Large intestine (tissue), 3 donors: ENCODE measurements at regions not wholly inside any gene's neighbourhood (a gene's known extent, or its start where the extent isn't known, plus 50 kb on each side); places are given as distances from the start of the nearest gene placed in this dataset.

Experiments
- DNase-seq, 2 donors: peaks; one replicate each; pipeline versions ENCODE4 v3.0.0 to v3.0.0-alpha.2; 2013
- H3K27ac ChIP-seq: one replicate; pipeline ENCODE4 v1.5.1; 2013; ENCODE audit warnings: low read length
- H3K27me3 ChIP-seq: 2 replicates; pipeline ENCODE4 v1.6.1; 2013; ENCODE audit warnings: low read length; ENCODE audit not compliant: control insufficient read depth, insufficient read depth
- H3K36me3 ChIP-seq: 2 replicates; pipeline ENCODE4 v1.6.1; 2013; ENCODE audit warnings: low read length; ENCODE audit not compliant: control insufficient read depth, insufficient read depth
- H3K4me1 ChIP-seq: one replicate; pipeline ENCODE4 v1.6.1; 2013; ENCODE audit warnings: low read length; ENCODE audit not compliant: control insufficient read depth, insufficient read depth
- H3K4me3 ChIP-seq: one replicate; pipeline ENCODE4 v1.5.1; 2013; ENCODE audit warnings: low read length
- H3K9me3 ChIP-seq: one replicate; pipeline ENCODE4 v1.6.1; 2013; ENCODE audit warnings: mild to moderate bottlenecking, low read depth, low read length, moderate library complexity; ENCODE audit not compliant: control insufficient read depth
- WGBS: methylation state at CpG from one replicate; pipeline ENCODE4 v1.1.5; 2013; ENCODE audit warnings: low lambda C conversion rate; ENCODE audit not compliant: insufficient coverage; 5-methylcytosine and 5-hydroxymethylcytosine counted together

- no peak for DNase-seq
- Histone ChIP-seq H3K4me1 (no peaks in the 10 kb centered on the region), H3K36me3 (no peaks in the 10 kb centered on the region), H3K27ac (no peak overlapping the region), H3K27me3 (no peaks in the 10 kb centered on the region), H3K4me3 (no peak overlapping the region), H3K9me3 (no peaks in the 10 kb centered on the region)
Observed at GRCh38 chr2:123073956-123074355, 951.1 kb upstream of the CNTNAP5 start.

- no peak overlapping the region for H3K27ac ChIP-seq
- no peak overlapping the region for H3K4me3 ChIP-seq
- no peak for DNase-seq
- no peaks in the 10 kb centered on the region for H3K9me3 ChIP-seq
- no peaks in the 10 kb centered on the region for H3K27me3 ChIP-seq
- no peaks in the 10 kb centered on the region for H3K4me1 ChIP-seq
- H3K36me3 ChIP-seq: no peaks in the 10 kb centered on the region
- WGBS: 83% methylated on average over 1 of the region's 2 CpGs
Observed at GRCh38 chr2:123077101-123077500, 948.0 kb upstream of the CNTNAP5 start.

DNA sequence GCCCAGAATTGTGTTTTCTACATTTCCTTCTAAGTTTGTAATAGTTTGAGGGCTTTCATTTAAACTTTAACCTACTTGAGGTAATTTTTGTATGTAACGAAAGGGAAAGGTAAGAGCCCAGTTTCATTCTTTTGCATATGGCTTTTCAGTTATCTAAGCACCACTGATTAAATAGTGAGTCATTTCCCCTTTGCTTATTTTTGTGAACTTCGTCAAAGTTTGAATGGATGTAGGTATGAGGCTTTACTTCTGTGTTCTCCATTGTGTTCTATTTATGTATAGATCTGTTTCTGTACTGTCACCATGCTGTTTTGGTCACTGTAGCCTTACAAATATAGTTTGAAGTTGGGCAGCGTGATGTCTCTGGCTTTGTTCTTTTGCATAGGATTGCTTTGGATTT is 944.8 kb upstream of the CNTNAP5 start:
- DNase-seq: no peak
- no peak overlapping the region for H3K27ac ChIP-seq
- H3K4me3 ChIP-seq: no peak overlapping the region
- H3K4me1 ChIP-seq: no peaks in the 10 kb centered on the region
- H3K9me3 ChIP-seq: no peaks in the 10 kb centered on the region
- WGBS: 87% methylated on average over 3 of the region's 3 CpGs
- no peaks in the 10 kb centered on the region for H3K27me3 ChIP-seq
- no peaks in the 10 kb centered on the region for H3K36me3 ChIP-seq

GRCh38 chr2:123085484-123085883 is 939.6 kb upstream of the CNTNAP5 start:
- Histone ChIP-seq H3K27ac (no peak overlapping the region), H3K4me3 (no peak overlapping the region), H3K4me1 (no peaks in the 10 kb centered on the region), H3K9me3 (no peaks in the 10 kb centered on the region), H3K27me3 (no peaks in the 10 kb centered on the region), H3K36me3 (no peaks in the 10 kb centered on the region)
- no peak for DNase-seq
- WGBS: 29% methylated on average over 1 of the region's 1 CpG

GRCh38 chr2:123086613-123087385 is 938.3 kb upstream of the CNTNAP5 start:
- Histone ChIP-seq H3K4me1 (no peaks in the 10 kb centered on the region), H3K4me3 (no peak overlapping the region), H3K36me3 (no peaks in the 10 kb centered on the region), H3K9me3 (no peaks in the 10 kb centered on the region), H3K27ac (no peak overlapping the region), H3K27me3 (no peaks in the 10 kb centered on the region)
- WGBS: 100% methylated on average over 1 of the region's 6 CpGs
- DNase-seq: no peak

DNA sequence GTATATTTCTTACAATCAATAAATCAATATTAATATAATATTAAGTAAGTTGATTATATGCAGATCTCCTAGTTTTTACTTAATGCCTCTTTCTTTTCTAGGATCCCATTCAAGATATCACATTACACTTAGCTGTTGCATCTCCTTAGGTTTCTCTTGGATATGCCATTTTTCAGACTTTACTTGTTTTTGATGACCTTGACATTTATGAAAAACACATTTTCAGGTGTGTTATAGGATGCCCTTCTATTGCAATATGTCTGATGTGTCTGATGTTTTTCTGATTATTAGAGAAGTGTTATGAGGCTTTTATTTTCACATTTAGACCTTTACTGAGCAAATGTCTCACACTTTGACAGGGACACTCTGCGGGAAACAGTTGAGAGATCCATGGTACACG is 933.6 kb upstream of the CNTNAP5 start:
- WGBS: 100% methylated on average over 1 of the region's 2 CpGs
- Histone ChIP-seq H3K4me1 (no peaks in the 10 kb centered on the region), H3K4me3 (no peak overlapping the region), H3K36me3 (no peaks in the 10 kb centered on the region), H3K27ac (no peak overlapping the region), H3K9me3 (no peaks in the 10 kb centered on the region), H3K27me3 (no peaks in the 10 kb centered on the region)
- no peak for DNase-seq

GRCh38 chr2:123093199-123093598 is 931.9 kb upstream of the CNTNAP5 start:
- no peaks in the 10 kb centered on the region for H3K4me1 ChIP-seq
- H3K9me3 ChIP-seq: no peaks in the 10 kb centered on the region
- H3K36me3 ChIP-seq: no peaks in the 10 kb centered on the region
- H3K27ac ChIP-seq: no peak overlapping the region
- no peak for DNase-seq
- WGBS: no CpG with 5 or more reads among the region's 2 CpGs
- H3K27me3 ChIP-seq: no peaks in the 10 kb centered on the region
- no peak overlapping the region for H3K4me3 ChIP-seq

- WGBS: no CpG with 5 or more reads among the region's 13 CpGs
- Histone ChIP-seq H3K4me1 (no peaks in the 10 kb centered on the region), H3K27ac (no peak overlapping the region), H3K36me3 (no peaks in the 10 kb centered on the region), H3K4me3 (no peak overlapping the region), H3K9me3 (no peaks in the 10 kb centered on the region), H3K27me3 (no peaks in the 10 kb centered on the region)
- no peak for DNase-seq
Observed at GRCh38 chr2:123095219-123095835, 929.8 kb upstream of the CNTNAP5 start.

DNA sequence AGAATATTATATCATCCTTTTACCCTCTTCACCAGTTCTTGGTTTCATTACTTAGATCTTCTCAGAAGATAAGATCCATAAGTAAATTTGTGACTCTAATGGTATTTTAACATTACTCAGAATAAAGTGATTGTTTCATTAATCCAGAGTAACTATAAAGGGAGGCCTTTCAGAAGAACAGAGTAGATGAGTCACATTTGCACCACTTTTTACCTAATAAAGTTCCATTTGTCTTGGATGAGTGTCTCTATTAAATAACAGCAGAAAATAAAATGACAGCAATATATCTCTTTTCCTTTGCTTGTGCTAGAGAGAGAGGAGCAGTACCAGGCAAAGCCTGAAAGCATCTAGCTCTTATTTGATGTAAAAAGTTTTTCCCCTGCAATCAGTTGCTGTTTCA is 926.5 kb upstream of the CNTNAP5 start:
- DNase-seq: no peak
- no peaks in the 10 kb centered on the region for H3K9me3 ChIP-seq
- H3K27ac ChIP-seq: no peak overlapping the region
- no peaks in the 10 kb centered on the region for H3K27me3 ChIP-seq
- no peaks in the 10 kb centered on the region for H3K36me3 ChIP-seq
- no peak overlapping the region for H3K4me3 ChIP-seq
- H3K4me1 ChIP-seq: no peaks in the 10 kb centered on the region

DNA sequence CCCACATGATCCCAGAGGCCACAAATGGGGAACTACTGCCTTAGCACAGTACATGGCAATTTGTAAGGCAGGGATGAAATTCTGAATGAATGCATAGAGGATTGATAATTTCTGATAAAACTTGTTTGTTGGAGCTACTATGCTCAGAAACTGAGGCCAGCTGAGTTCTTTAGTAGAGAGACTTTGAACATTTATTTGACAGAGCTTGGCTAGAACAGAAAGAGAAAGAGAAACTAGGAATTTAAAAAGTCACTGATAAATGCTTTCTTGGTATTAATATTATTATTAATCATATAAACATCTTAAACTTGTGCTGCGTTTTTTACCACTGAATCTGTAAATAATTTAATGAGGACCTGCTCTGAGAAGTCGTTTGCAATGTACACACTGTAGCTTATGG is 923.7 kb upstream of the CNTNAP5 start:
- WGBS: no CpG with 5 or more reads among the region's 2 CpGs
- no peaks in the 10 kb centered on the region for H3K4me1 ChIP-seq
- no peak for DNase-seq
- H3K27me3 ChIP-seq: no peaks in the 10 kb centered on the region
- H3K36me3 ChIP-seq: no peaks in the 10 kb centered on the region
- no peak overlapping the region for H3K27ac ChIP-seq
- H3K4me3 ChIP-seq: no peak overlapping the region
- no peaks in the 10 kb centered on the region for H3K9me3 ChIP-seq

GRCh38 chr2:123103902-123104301 is 921.2 kb upstream of the CNTNAP5 start:
- H3K4me3 ChIP-seq: no peak overlapping the region
- H3K4me1 ChIP-seq: no peaks in the 10 kb centered on the region
- H3K9me3 ChIP-seq: peaks cover 3% of the 10 kb centered on the region
- no peaks in the 10 kb centered on the region for H3K27me3 ChIP-seq
- WGBS: no CpG with 5 or more reads among the region's 2 CpGs
- no peaks in the 10 kb centered on the region for H3K36me3 ChIP-seq
- DNase-seq: no peak
- H3K27ac ChIP-seq: no peak overlapping the region
